ENCODE measurements at regions not wholly inside any gene's neighbourhood (a gene's known extent, or its start where the extent isn't known, plus 50 kb on each side); places are given as distances from the start of the nearest gene placed in this dataset.

GRCh38 chr14:50051106-50051505 lies 65.3 kb downstream of the VCPKMT start:
- H3K4me3 ChIP-seq: no peak overlapping the region
- WGBS, 2 donors: 86 to 95% methylated on average over 12 of the region's 12 CpGs
- DNase-seq: no peak
- no peak for ATAC-seq (ENCODE audit: low FRiP score in 2 of 2)
- no peaks in the 10 kb centered on the region for H3K36me3 ChIP-seq
- no peaks in the 10 kb centered on the region for H3K27me3 ChIP-seq
- no peak overlapping the region for H3K27ac ChIP-seq
- H3K9me3 ChIP-seq: no peaks in the 10 kb centered on the region
- H3K4me1 ChIP-seq: peaks cover 4 to 8% (median 6%) of the 10 kb centered on the region in 4 donors
- TF ChIP-seq CTCF (IDR thresholded peaks at IDR 0.05): no peak
- TF ChIP-seq EP300 (IDR thresholded peaks at IDR 0.05): no peak
- TF ChIP-seq POLR2A (IDR thresholded peaks at IDR 0.05): no peak
- TF ChIP-seq POLR2AphosphoS5 (IDR thresholded peaks at IDR 0.05): no peak

- DNase-seq (no peak), ATAC-seq (ENCODE audit: low FRiP score in 2 of 2) (no peak)
- 75 to 95% methylated on average over 4 to 5 of the region's 5 CpGs for WGBS, 2 donors
- no peaks in the 10 kb centered on the region for H3K27me3 ChIP-seq
- no peaks in the 10 kb centered on the region for H3K9me3 ChIP-seq
- no peak overlapping the region for H3K4me3 ChIP-seq
- H3K27ac ChIP-seq: no peak overlapping the region
- TF ChIP-seq POLR2A (IDR thresholded peaks at IDR 0.05) (no peak), EP300 (IDR thresholded peaks at IDR 0.05) (no peak), CTCF (IDR thresholded peaks at IDR 0.05) (no peak), POLR2AphosphoS5 (IDR thresholded peaks at IDR 0.05) (no peak)
- peaks cover 4 to 8% (median 6%) of the 10 kb centered on the region in 4 donors for H3K4me1 ChIP-seq
- no peaks in the 10 kb centered on the region for H3K36me3 ChIP-seq
These were observed 64.7 kb downstream of the VCPKMT start for GRCh38 chr14:50051706-50052105.

- Histone ChIP-seq H3K9me3 (no peaks in the 10 kb centered on the region), H3K4me1 (peaks cover 0 to 3% (median under 1%) of the 10 kb centered on the region in 4 donors), H3K36me3 (no peaks in the 10 kb centered on the region), H3K27ac (no peak overlapping the region), H3K27me3 (no peaks in the 10 kb centered on the region), H3K4me3 (no peak overlapping the region)
- no peak for ATAC-seq (ENCODE audit: low FRiP score in 2 of 2)
- no peak for TF ChIP-seq EP300 (IDR thresholded peaks at IDR 0.05)
- TF ChIP-seq CTCF (IDR thresholded peaks at IDR 0.05): no peak
- TF ChIP-seq POLR2AphosphoS5 (IDR thresholded peaks at IDR 0.05): no peak
- no peak for TF ChIP-seq POLR2A (IDR thresholded peaks at IDR 0.05)
- 90 to 92% methylated on average over 10 to 11 of the region's 11 CpGs for WGBS, 2 donors
- DNase-seq: no peak
These were observed 63.9 kb downstream of the VCPKMT start for GRCh38 chr14:50052517-50052916.

GRCh38 chr14:50053935-50054334 lies 62.4 kb downstream of the VCPKMT start:
- Histone ChIP-seq H3K4me1 (no peaks in the 10 kb centered on the region), H3K36me3 (no peaks in the 10 kb centered on the region), H3K27ac (no peak overlapping the region), H3K9me3 (no peaks in the 10 kb centered on the region), H3K4me3 (no peak overlapping the region), H3K27me3 (no peaks in the 10 kb centered on the region)
- ATAC-seq (ENCODE audit: low FRiP score in 2 of 2): no peak
- 77 to 84% methylated on average over 2 of the region's 2 CpGs for WGBS, 2 donors
- DNase-seq: no peak
- TF ChIP-seq POLR2A (IDR thresholded peaks at IDR 0.05) (no peak), CTCF (IDR thresholded peaks at IDR 0.05) (no peak), EP300 (IDR thresholded peaks at IDR 0.05) (no peak), POLR2AphosphoS5 (IDR thresholded peaks at IDR 0.05) (no peak)

- H3K36me3 ChIP-seq: no peaks in the 10 kb centered on the region
These were observed 60.7 kb downstream of the VCPKMT start for GRCh38 chr14:50055461-50056228.

More at GRCh38 chr14:50055461-50056228, 60.7 kb downstream of the VCPKMT start:
- TF ChIP-seq EP300 (IDR thresholded peaks at IDR 0.05) (no peak), POLR2A (IDR thresholded peaks at IDR 0.05) (no peak), CTCF (IDR thresholded peaks at IDR 0.05) (peak in 1 of 6 experiments; percentile 24)
- no peak overlapping the region for H3K4me3 ChIP-seq
- peaks cover 5 to 9% (median 7%) of the 10 kb centered on the region in 4 donors for H3K4me1 ChIP-seq
- H3K9me3 ChIP-seq: no peaks in the 10 kb centered on the region
- ATAC-seq (ENCODE audit: low FRiP score in 2 of 2) (no peak), DNase-seq (no peak)
- no peak overlapping the region for H3K27ac ChIP-seq
- WGBS, 2 donors: 67 to 77% methylated on average over 13 to 14 of the region's 14 CpGs
- H3K27me3 ChIP-seq: no peaks in the 10 kb centered on the region
